ENCODE measurements at regions not wholly inside any gene's neighbourhood (a gene's known extent, or its start where the extent isn't known, plus 50 kb on each side); places are given as distances from the start of the nearest gene placed in this dataset.

GRCh38 chr16:59274141-59274540, 540.0 kb upstream of the GOT2 start:
- no peak overlapping the region for H3K4me3 ChIP-seq
- H3K4me1 ChIP-seq = no peaks in the 10 kb centered on the region
- DNase-seq (no peak), ATAC-seq (no peak)
- H3K27me3 ChIP-seq = no peaks in the 10 kb centered on the region
- in situ Hi-C loops (cut with MboI; ENCODE audit: low sequenced_read_pairs in 4 of 4) = no loop called here
- TF ChIP-seq CTCF (IDR thresholded peaks at IDR 0.05 in 4 of 5, conservative IDR thresholded peaks at IDR 0.05 in 1 of 5) = no peak
- no peak for TF ChIP-seq POLR2A (IDR thresholded peaks at IDR 0.05)
- no peaks in the 10 kb centered on the region for H3K36me3 ChIP-seq
- no peak overlapping the region for H3K27ac ChIP-seq
- H3K9me3 ChIP-seq = no peaks in the 10 kb centered on the region
- intact Hi-C loops (cut with DNase I; ENCODE audit: low total_unique reads) = no loop called here

GRCh38 chr16:59263955-59264354, 529.8 kb upstream of the GOT2 start:
- ATAC-seq (no peak), DNase-seq (no peak)
- TF ChIP-seq CTCF (IDR thresholded peaks at IDR 0.05 in 4 of 5, conservative IDR thresholded peaks at IDR 0.05 in 1 of 5) (no peak), POLR2A (IDR thresholded peaks at IDR 0.05) (no peak)
- H3K27me3 ChIP-seq = no peaks in the 10 kb centered on the region
- no peak overlapping the region for H3K4me3 ChIP-seq
- no peak overlapping the region for H3K27ac ChIP-seq
- H3K4me1 ChIP-seq = no peaks in the 10 kb centered on the region
- in situ Hi-C loops (cut with MboI; ENCODE audit: low sequenced_read_pairs in 4 of 4) = no loop called here
- intact Hi-C loops (cut with DNase I; ENCODE audit: low total_unique reads) = no loop called here
- no peaks in the 10 kb centered on the region for H3K36me3 ChIP-seq
- no peaks in the 10 kb centered on the region for H3K9me3 ChIP-seq

GRCh38 chr16:59260892-59261291, 526.8 kb upstream of the GOT2 start:
- in situ Hi-C loops (cut with MboI; ENCODE audit: low sequenced_read_pairs in 4 of 4) (no loop called here), intact Hi-C loops (cut with DNase I; ENCODE audit: low total_unique reads) (no loop called here)
- ATAC-seq = no peak
- Histone ChIP-seq H3K27me3 (no peaks in the 10 kb centered on the region), H3K36me3 (no peaks in the 10 kb centered on the region), H3K4me3 (no peak overlapping the region), H3K27ac (no peak overlapping the region), H3K9me3 (no peaks in the 10 kb centered on the region), H3K4me1 (no peaks in the 10 kb centered on the region)
- TF ChIP-seq POLR2A (IDR thresholded peaks at IDR 0.05) (no peak), CTCF (IDR thresholded peaks at IDR 0.05 in 4 of 5, conservative IDR thresholded peaks at IDR 0.05 in 1 of 5) (no peak)
- DNase-seq = no peak

GRCh38 chr16:59259950-59260319, 525.8 kb upstream of the GOT2 start:
- Histone ChIP-seq H3K27me3 (no peaks in the 10 kb centered on the region), H3K36me3 (no peaks in the 10 kb centered on the region), H3K27ac (no peak overlapping the region), H3K4me3 (no peak overlapping the region), H3K9me3 (no peaks in the 10 kb centered on the region), H3K4me1 (no peaks in the 10 kb centered on the region)
- intact Hi-C loops (cut with DNase I; ENCODE audit: low total_unique reads) = no loop called here
- TF ChIP-seq CTCF (IDR thresholded peaks at IDR 0.05 in 4 of 5, conservative IDR thresholded peaks at IDR 0.05 in 1 of 5) = no peak
- TF ChIP-seq POLR2A (IDR thresholded peaks at IDR 0.05) = no peak
- in situ Hi-C loops (cut with MboI; ENCODE audit: low sequenced_read_pairs in 4 of 4) = no loop called here
- ATAC-seq (no peak), DNase-seq (no peak)
